ENCODE measurements at regions not wholly inside any gene's neighbourhood (a gene's known extent, or its start where the extent isn't known, plus 50 kb on each side); places are given as distances from the start of the nearest gene placed in this dataset.

GRCh38 chr12:113667676-113668356, 196.1 kb upstream of the LHX5 start:
- Histone ChIP-seq H3K9me3 (ENCODE audit: control insufficient read depth, low read length) (no peaks in the 10 kb centered on the region), H3K4me3 (ENCODE audit: low read length) (no peak overlapping the region), H3K4me1 (ENCODE audit: control insufficient read depth, insufficient read depth, low read length) (no peaks in the 10 kb centered on the region), H3K27me3 (ENCODE audit: control insufficient read depth, insufficient read depth) (no peaks in the 10 kb centered on the region), H3K27ac (ENCODE audit: low read length) (no peak overlapping the region)
- WGBS: 49% methylated on average over 6 of the region's 6 CpGs
- DNase-seq: no peak
- ATAC-seq: no peak
- intact Hi-C loops (cut with DNase I): no loop called here

- Histone ChIP-seq H3K27ac (ENCODE audit: low read length) (no peak overlapping the region), H3K9me3 (ENCODE audit: control insufficient read depth, low read length) (no peaks in the 10 kb centered on the region), H3K27me3 (ENCODE audit: control insufficient read depth, insufficient read depth) (no peaks in the 10 kb centered on the region), H3K4me1 (ENCODE audit: control insufficient read depth, insufficient read depth, low read length) (no peaks in the 10 kb centered on the region), H3K4me3 (ENCODE audit: low read length) (no peak overlapping the region)
- ATAC-seq (no peak), DNase-seq (no peak)
- intact Hi-C loops (cut with DNase I): no loop called here
- WGBS: 86% methylated on average over 1 of the region's 1 CpG
These were observed 195.4 kb upstream of the LHX5 start for GRCh38 chr12:113667095-113667494.

GRCh38 chr12:113666223-113666622, 194.6 kb upstream of the LHX5 start:
- Histone ChIP-seq H3K27ac (ENCODE audit: low read length) (no peak overlapping the region), H3K9me3 (ENCODE audit: control insufficient read depth, low read length) (no peaks in the 10 kb centered on the region), H3K4me3 (ENCODE audit: low read length) (no peak overlapping the region), H3K27me3 (ENCODE audit: control insufficient read depth, insufficient read depth) (no peaks in the 10 kb centered on the region), H3K4me1 (ENCODE audit: control insufficient read depth, insufficient read depth, low read length) (no peaks in the 10 kb centered on the region)
- WGBS: 62% methylated on average over 6 of the region's 6 CpGs
- intact Hi-C loops (cut with DNase I): no loop called here
- DNase-seq (no peak), ATAC-seq (no peak)

GRCh38 chr12:113665457-113665856, 193.8 kb upstream of the LHX5 start:
- ATAC-seq: no peak
- H3K9me3 ChIP-seq (ENCODE audit: control insufficient read depth, low read length): no peaks in the 10 kb centered on the region
- H3K4me1 ChIP-seq (ENCODE audit: control insufficient read depth, insufficient read depth, low read length): no peaks in the 10 kb centered on the region
- intact Hi-C loops (cut with DNase I): no loop called here
- H3K27me3 ChIP-seq (ENCODE audit: control insufficient read depth, insufficient read depth): no peaks in the 10 kb centered on the region
- no peak overlapping the region for H3K4me3 ChIP-seq (ENCODE audit: low read length)
- DNase-seq: no peak
- WGBS: 85% methylated on average over 4 of the region's 4 CpGs
- H3K27ac ChIP-seq (ENCODE audit: low read length): no peak overlapping the region

GRCh38 chr12:113664224-113664681, 192.6 kb upstream of the LHX5 start:
- intact Hi-C loops (cut with DNase I): no loop called here
- no peak overlapping the region for H3K27ac ChIP-seq (ENCODE audit: low read length)
- H3K27me3 ChIP-seq (ENCODE audit: control insufficient read depth, insufficient read depth): no peaks in the 10 kb centered on the region
- no peak overlapping the region for H3K4me3 ChIP-seq (ENCODE audit: low read length)
- H3K9me3 ChIP-seq (ENCODE audit: control insufficient read depth, low read length): no peaks in the 10 kb centered on the region
- H3K4me1 ChIP-seq (ENCODE audit: control insufficient read depth, insufficient read depth, low read length): no peaks in the 10 kb centered on the region
- no peak for ATAC-seq
- no peak for DNase-seq
- WGBS: 25% methylated on average over 6 of the region's 6 CpGs

GRCh38 chr12:113663396-113663795, 191.7 kb upstream of the LHX5 start:
- Histone ChIP-seq H3K27ac (ENCODE audit: low read length) (no peak overlapping the region), H3K4me3 (ENCODE audit: low read length) (no peak overlapping the region), H3K9me3 (ENCODE audit: control insufficient read depth, low read length) (no peaks in the 10 kb centered on the region), H3K4me1 (ENCODE audit: control insufficient read depth, insufficient read depth, low read length) (no peaks in the 10 kb centered on the region), H3K27me3 (ENCODE audit: control insufficient read depth, insufficient read depth) (no peaks in the 10 kb centered on the region)
- intact Hi-C loops (cut with DNase I): no loop called here
- ATAC-seq (no peak), DNase-seq (no peak)
- 55% methylated on average over 10 of the region's 10 CpGs for WGBS

- no peaks in the 10 kb centered on the region for H3K4me1 ChIP-seq (ENCODE audit: control insufficient read depth, insufficient read depth, low read length)
- ATAC-seq (no peak), DNase-seq (no peak)
- H3K27ac ChIP-seq (ENCODE audit: low read length): no peak overlapping the region
- 30% methylated on average over 2 of the region's 2 CpGs for WGBS
- no peaks in the 10 kb centered on the region for H3K27me3 ChIP-seq (ENCODE audit: control insufficient read depth, insufficient read depth)
- H3K4me3 ChIP-seq (ENCODE audit: low read length): no peak overlapping the region
- H3K9me3 ChIP-seq (ENCODE audit: control insufficient read depth, low read length): peaks cover under 1% of the 10 kb centered on the region
- intact Hi-C loops (cut with DNase I): no loop called here
These were observed 189.3 kb upstream of the LHX5 start for GRCh38 chr12:113660936-113661335.

GRCh38 chr12:113659416-113659815, 187.7 kb upstream of the LHX5 start:
- 42% methylated on average over 5 of the region's 5 CpGs for WGBS
- peaks cover 4% of the 10 kb centered on the region for H3K9me3 ChIP-seq (ENCODE audit: control insufficient read depth, low read length)
- H3K27ac ChIP-seq (ENCODE audit: low read length): no peak overlapping the region
- DNase-seq: no peak
- H3K27me3 ChIP-seq (ENCODE audit: control insufficient read depth, insufficient read depth): no peaks in the 10 kb centered on the region
- intact Hi-C loops (cut with DNase I): no loop called here
- no peaks in the 10 kb centered on the region for H3K4me1 ChIP-seq (ENCODE audit: control insufficient read depth, insufficient read depth, low read length)
- no peak for ATAC-seq
- no peak overlapping the region for H3K4me3 ChIP-seq (ENCODE audit: low read length)

- Histone ChIP-seq H3K27ac (ENCODE audit: low read length) (no peak overlapping the region), H3K4me1 (ENCODE audit: control insufficient read depth, insufficient read depth, low read length) (no peaks in the 10 kb centered on the region), H3K9me3 (ENCODE audit: control insufficient read depth, low read length) (peaks cover 4% of the 10 kb centered on the region), H3K4me3 (ENCODE audit: low read length) (no peak overlapping the region), H3K27me3 (ENCODE audit: control insufficient read depth, insufficient read depth) (no peaks in the 10 kb centered on the region)
- DNase-seq (no peak), ATAC-seq (no peak)
- intact Hi-C loops (cut with DNase I): no loop called here
- 73% methylated on average over 6 of the region's 6 CpGs for WGBS
These were observed 187.3 kb upstream of the LHX5 start for GRCh38 chr12:113659015-113659414.

GRCh38 chr12:113658006-113658655, 186.5 kb upstream of the LHX5 start:
- no peak overlapping the region for H3K4me3 ChIP-seq (ENCODE audit: low read length)
- H3K4me1 ChIP-seq (ENCODE audit: control insufficient read depth, insufficient read depth, low read length): no peaks in the 10 kb centered on the region
- WGBS: 19% methylated on average over 1 of the region's 1 CpG
- peaks cover 9% of the 10 kb centered on the region for H3K9me3 ChIP-seq (ENCODE audit: control insufficient read depth, low read length)
- DNase-seq (no peak), ATAC-seq (no peak)
- H3K27me3 ChIP-seq (ENCODE audit: control insufficient read depth, insufficient read depth): no peaks in the 10 kb centered on the region
- intact Hi-C loops (cut with DNase I): no loop called here
- no peak overlapping the region for H3K27ac ChIP-seq (ENCODE audit: low read length)

- 75% methylated on average over 4 of the region's 4 CpGs for WGBS
- no peak for DNase-seq
- H3K9me3 ChIP-seq (ENCODE audit: control insufficient read depth, low read length): peaks cover 9% of the 10 kb centered on the region
These were observed 184.2 kb upstream of the LHX5 start for GRCh38 chr12:113655919-113656318.

More at GRCh38 chr12:113655919-113656318, 184.2 kb upstream of the LHX5 start:
- H3K4me3 ChIP-seq (ENCODE audit: low read length): no peak overlapping the region
- intact Hi-C loops (cut with DNase I): no loop called here
- no peak for ATAC-seq
- H3K27me3 ChIP-seq (ENCODE audit: control insufficient read depth, insufficient read depth): peaks cover 6% of the 10 kb centered on the region
- no peaks in the 10 kb centered on the region for H3K4me1 ChIP-seq (ENCODE audit: control insufficient read depth, insufficient read depth, low read length)
- H3K27ac ChIP-seq (ENCODE audit: low read length): no peak overlapping the region
